ENCODE measurements at regions not wholly inside any gene's neighbourhood (a gene's known extent, or its start where the extent isn't known, plus 50 kb on each side); places are given as distances from the start of the nearest gene placed in this dataset.

DNA sequence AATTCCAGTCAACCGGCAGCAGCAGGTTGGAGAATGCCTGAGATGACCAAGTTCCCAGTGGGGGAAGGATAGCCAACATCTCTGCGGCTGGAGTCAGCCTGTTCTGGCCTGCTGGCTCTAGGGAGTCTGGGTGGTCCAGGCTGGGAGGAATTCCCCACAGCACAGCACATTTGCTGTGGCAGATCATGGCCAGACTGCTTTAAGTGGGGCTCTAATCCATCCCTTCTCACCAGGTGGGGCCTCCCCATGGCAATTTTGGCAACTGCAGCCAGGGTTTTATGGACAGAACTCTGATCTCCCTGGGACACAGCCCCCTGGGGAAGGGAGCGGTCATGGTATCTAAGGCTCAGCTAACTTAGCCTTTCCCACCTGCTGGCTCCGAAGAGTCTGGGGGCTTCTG is 226.1 kb downstream of the DTWD2 start:
- no peak for DNase-seq (ENCODE audit: extremely low read depth, insufficient read length)
- no peak for TF ChIP-seq CTCF (IDR thresholded peaks at IDR 0.05; ENCODE audit: insufficient read depth, low read length, poor library complexity, severe bottlenecking)
- H3K36me3 ChIP-seq (ENCODE audit: control insufficient read depth, insufficient read depth, low read length) = no peaks in the 10 kb centered on the region
- no peaks in the 10 kb centered on the region for H3K27me3 ChIP-seq (replicated peaks; ENCODE audit: control insufficient read depth, insufficient read depth, low read length)
- H3K4me3 ChIP-seq (replicated peaks; ENCODE audit: low read depth, low read length) = no peak overlapping the region

DNA sequence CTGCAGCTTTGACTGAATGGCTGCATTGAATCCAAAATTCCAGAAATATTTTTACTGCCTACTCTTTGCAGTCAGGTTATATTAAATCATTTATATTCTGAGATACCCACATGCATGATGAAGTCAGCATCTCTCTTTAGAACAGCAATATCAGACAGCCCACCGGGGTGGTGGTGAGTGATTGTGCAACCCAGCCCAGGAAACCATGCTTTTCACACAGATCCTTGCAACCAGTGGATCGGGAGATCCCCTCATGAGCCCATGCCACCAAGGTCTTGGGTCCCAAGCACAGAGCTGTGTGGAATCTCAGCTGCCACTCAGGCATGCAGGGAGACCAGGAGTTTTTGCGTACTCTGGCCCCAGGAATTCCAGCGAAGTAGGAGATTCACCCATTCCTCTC is 226.5 kb downstream of the DTWD2 start:
- TF ChIP-seq CTCF (IDR thresholded peaks at IDR 0.05; ENCODE audit: insufficient read depth, low read length, poor library complexity, severe bottlenecking) = no peak
- H3K4me3 ChIP-seq (replicated peaks; ENCODE audit: low read depth, low read length) = no peak overlapping the region
- DNase-seq (ENCODE audit: extremely low read depth, insufficient read length) = no peak
- no peaks in the 10 kb centered on the region for H3K27me3 ChIP-seq (replicated peaks; ENCODE audit: control insufficient read depth, insufficient read depth, low read length)
- H3K36me3 ChIP-seq (ENCODE audit: control insufficient read depth, insufficient read depth, low read length) = no peaks in the 10 kb centered on the region

GRCh38 chr5:118752969-118753368 is 235.4 kb downstream of the DTWD2 start:
- Histone ChIP-seq H3K4me3 (replicated peaks; ENCODE audit: low read depth, low read length) (no peak overlapping the region), H3K36me3 (ENCODE audit: control insufficient read depth, insufficient read depth, low read length) (no peaks in the 10 kb centered on the region), H3K27me3 (replicated peaks; ENCODE audit: control insufficient read depth, insufficient read depth, low read length) (no peaks in the 10 kb centered on the region)
- no peak for TF ChIP-seq CTCF (IDR thresholded peaks at IDR 0.05; ENCODE audit: insufficient read depth, low read length, poor library complexity, severe bottlenecking)
- DNase-seq (ENCODE audit: extremely low read depth, insufficient read length) = no peak

DNA sequence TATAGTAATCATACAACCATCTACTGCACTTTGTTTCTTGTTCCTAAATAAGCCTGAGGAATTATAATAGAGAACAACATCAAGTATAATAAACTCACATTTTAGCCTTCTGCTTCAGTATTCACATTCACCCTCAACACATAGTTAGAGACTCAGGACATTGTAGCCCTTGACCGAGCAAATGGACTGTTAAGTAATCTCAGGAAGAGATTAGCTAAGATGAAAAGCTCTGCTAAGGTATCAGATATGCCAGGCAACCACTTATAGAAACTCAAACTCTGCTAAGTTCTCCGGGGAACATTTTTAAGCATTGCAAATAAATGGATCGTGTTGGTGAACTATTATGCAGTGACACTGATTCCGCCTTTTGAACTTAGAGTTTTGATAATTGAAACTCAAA is 252.0 kb downstream of the DTWD2 start:
- no peaks in the 10 kb centered on the region for H3K36me3 ChIP-seq (ENCODE audit: control insufficient read depth, insufficient read depth, low read length)
- TF ChIP-seq CTCF (IDR thresholded peaks at IDR 0.05; ENCODE audit: insufficient read depth, low read length, poor library complexity, severe bottlenecking) = no peak
- no peak for DNase-seq (ENCODE audit: extremely low read depth, insufficient read length)
- H3K27me3 ChIP-seq (replicated peaks; ENCODE audit: control insufficient read depth, insufficient read depth, low read length) = no peaks in the 10 kb centered on the region
- H3K4me3 ChIP-seq (replicated peaks; ENCODE audit: low read depth, low read length) = no peak overlapping the region

DNA sequence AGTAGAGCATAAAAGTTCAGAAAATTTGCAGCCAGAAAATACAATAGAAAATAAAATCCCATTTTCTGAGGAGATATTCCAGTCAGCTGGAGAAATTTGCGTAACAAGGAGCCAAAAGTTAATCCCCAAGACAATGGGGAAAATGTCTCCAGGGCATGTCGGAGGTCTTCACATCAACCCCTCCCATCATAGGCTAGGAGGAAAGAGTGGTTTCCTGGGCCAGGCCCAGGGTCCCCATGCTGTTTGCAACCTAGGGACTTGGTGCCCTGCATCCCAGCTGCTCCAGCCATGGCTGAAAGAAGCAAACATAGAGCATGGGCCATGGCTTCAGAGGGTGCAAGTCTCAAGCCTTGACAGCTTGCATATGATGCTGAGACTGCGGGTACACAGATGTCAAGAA is 255.0 kb downstream of the DTWD2 start:
- H3K4me3 ChIP-seq (replicated peaks; ENCODE audit: low read depth, low read length) = no peak overlapping the region
- no peak for TF ChIP-seq CTCF (IDR thresholded peaks at IDR 0.05; ENCODE audit: insufficient read depth, low read length, poor library complexity, severe bottlenecking)
- no peaks in the 10 kb centered on the region for H3K36me3 ChIP-seq (ENCODE audit: control insufficient read depth, insufficient read depth, low read length)
- no peaks in the 10 kb centered on the region for H3K27me3 ChIP-seq (replicated peaks; ENCODE audit: control insufficient read depth, insufficient read depth, low read length)
- no peak for DNase-seq (ENCODE audit: extremely low read depth, insufficient read length)

DNA sequence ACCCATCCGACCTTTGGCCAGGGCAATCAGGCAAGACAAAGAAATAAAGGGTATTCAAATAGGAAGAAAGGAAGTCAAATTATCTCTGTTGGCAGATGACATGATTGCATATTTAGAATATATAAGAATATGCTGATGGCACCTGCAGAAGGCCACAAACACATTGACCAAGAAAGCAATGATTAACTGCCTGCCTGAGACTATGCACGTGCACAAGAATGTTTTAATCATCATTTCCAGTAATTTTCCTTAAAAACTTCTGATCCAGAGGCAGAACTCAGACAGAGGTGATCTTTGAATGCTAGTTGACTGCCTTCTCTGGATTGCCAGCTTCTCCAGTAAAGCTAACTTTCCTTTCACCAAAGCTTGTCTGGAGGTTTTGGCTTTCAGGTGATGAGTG is 260.2 kb downstream of the DTWD2 start:
- H3K4me3 ChIP-seq (replicated peaks; ENCODE audit: low read depth, low read length) = no peak overlapping the region
- no peaks in the 10 kb centered on the region for H3K27me3 ChIP-seq (replicated peaks; ENCODE audit: control insufficient read depth, insufficient read depth, low read length)
- DNase-seq (ENCODE audit: extremely low read depth, insufficient read length) = no peak
- no peaks in the 10 kb centered on the region for H3K36me3 ChIP-seq (ENCODE audit: control insufficient read depth, insufficient read depth, low read length)
- TF ChIP-seq CTCF (IDR thresholded peaks at IDR 0.05; ENCODE audit: insufficient read depth, low read length, poor library complexity, severe bottlenecking) = no peak

All from GM06990 (cell line).